CD4-positive, alpha-beta T cell treated with Interleukin-4 for 4 hours (primary cell): ENCODE measurements at regions not wholly inside any gene's neighbourhood (a gene's known extent, or its start where the extent isn't known, plus 50 kb on each side); places are given as distances from the start of the nearest gene placed in this dataset.

Experiments
- DNase-seq: peaks from one replicate; pipeline ENCODE4 v3.0.0-alpha.2; 2020

DNA sequence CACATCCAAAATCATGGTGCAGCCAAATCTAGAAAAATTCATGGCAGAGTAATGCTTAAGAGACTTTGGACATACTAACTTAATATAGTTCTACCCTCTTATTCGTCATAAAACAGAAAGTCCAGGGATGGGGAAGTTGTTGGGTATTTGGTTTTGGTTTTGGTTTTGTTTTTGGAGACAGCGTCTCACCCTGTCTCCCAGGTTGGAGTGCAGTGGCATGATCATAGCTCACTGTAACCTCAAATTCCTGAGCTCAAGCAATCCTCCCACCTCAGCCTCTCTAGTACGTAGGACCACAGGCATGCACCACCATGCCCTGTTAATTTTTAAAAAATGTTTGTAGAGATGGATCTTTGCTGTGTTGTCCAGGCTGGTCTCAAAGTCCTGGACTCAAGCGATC lies 271.8 kb upstream of the TENM3 start:
- DNase-seq: no peak

GRCh38 chr4:181971973-181972372 lies 271.2 kb upstream of the TENM3 start:
- DNase-seq: no peak

DNA sequence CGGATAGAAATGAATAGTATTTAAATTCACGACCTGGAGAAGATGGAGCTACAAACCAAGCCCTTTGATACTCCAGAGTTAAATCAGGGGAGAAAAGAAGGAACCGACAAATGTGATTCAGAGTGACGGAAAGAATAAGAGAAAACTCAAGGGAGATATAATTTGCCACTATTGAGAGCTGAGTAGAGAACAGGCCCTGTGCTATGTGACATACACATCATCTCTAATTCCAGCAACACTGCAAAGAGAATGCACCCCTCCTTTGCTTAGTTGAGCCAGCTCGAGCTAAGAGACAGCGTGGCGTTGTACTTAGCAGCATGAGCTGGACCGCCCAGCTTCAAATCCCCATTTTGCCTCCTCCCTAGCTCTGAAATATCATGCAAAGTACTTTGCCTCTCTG lies 266.4 kb upstream of the TENM3 start:
- no peak for DNase-seq

DNA sequence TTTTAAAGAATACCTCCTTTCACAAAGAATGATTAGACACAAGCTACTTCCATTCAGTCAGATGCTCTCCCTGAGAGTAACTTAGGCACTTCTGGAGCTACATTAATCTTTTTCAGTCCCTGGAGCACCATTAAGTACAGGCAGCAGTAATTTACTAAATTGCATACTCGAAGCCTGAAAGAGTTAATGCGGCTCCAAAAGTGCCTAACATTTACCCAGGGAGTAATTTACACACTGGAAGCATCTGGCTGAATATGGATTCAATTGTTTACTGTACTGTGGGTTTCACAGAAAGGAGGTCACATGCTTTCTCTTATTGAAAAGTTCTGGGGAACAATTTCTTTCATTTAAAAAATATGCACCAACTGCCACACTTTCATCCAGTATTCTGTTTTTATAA lies 260.8 kb upstream of the TENM3 start:
- DNase-seq: no peak

DNA sequence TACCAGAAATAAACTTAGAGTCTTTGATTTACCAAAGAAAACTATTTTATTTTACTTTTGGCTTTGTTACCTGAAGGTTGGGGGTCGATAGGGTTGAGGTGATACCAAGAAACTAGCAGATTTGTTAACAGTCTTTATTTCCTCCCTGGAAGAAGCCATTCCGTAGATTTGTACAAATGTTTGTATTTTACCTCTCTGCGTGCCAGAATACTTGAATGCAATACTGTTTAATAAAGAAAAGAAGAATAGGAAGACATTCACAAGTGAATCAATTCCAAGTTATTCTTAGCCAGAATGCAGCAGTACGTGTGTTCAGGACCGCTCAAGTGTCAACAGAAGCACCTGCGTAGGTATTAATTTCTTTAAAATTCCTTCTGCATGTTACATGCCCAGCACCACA lies 260.3 kb upstream of the TENM3 start:
- no peak for DNase-seq

DNA sequence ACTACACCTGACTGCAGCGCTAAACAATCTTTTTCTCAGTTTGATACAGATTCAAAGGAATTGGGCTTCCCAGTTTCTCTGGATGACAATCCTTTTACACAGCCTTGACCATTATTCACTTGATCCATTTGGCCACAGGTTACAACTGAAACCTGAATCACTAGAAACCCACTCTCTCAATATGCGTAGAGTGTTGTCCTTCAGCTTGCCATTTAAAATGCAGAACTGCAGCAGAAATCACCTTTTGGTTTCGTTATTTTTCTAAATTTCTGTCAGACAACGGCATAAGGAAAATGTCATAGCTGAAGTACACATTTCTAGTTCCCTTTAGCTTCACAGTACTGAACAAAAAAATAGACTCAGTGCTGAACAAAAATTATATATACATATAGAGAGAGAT lies 255.8 kb upstream of the TENM3 start:
- no peak for DNase-seq

DNA sequence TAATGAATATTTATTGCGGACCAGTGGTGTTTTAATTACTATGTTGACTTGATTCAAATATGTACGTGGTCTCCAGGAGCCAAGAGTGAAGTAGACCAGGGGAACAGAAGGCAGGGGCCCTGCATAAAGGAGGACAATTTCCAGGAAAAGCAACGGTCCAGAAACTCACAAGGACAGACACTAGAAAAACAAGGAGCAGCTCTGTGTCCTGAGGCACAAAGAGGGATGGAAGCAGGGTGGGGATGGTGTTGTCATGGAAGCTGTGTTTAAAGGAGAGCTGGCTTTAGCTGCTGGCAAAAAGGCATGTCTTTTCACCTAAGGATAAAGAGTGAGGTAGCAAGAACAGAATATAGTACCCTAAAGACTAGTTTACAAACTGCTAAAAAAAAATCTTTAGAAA lies 254.1 kb upstream of the TENM3 start:
- DNase-seq: no peak

GRCh38 chr4:181991369-181992108 lies 251.7 kb upstream of the TENM3 start:
- DNase-seq: no peak

GRCh38 chr4:181998398-181999295 lies 244.6 kb upstream of the TENM3 start:
- DNase-seq: no peak

DNA sequence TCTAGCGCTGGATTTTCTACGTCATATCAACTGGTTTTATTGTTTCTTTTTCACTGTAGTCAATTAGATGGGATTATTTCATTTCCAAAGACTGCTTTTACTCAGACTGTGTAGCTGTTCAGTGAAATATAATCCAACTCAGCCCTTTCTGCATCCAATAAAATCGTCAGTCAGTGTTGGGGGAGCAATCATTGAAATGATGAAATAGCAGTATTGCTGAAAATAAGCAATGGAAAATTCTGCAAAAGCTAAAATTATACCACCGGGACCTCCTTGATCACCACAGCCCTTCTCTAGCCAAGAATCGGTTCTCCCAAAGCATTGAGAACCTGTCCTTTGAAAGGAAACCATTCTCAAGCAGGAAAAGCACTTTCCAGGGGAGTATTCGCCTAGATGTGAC lies 243.1 kb upstream of the TENM3 start:
- DNase-seq: no peak

DNA sequence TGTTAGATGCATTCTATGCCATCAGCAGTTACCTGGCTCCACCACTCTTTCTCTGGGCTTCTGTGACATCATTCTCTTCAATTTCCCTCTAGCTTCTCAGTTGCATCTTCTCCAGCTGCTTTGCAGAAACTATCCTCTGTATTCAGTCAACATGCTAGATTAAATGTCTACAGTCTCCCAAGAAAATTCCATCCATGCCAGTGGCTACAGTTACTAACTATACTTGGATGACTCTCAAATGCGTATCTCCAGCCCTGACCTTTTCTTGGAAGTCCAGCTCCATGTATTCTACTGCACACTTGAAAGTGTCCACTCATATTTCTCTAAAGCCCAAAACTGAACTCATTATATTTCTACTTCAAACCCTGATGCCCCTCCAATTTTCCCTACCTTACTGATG lies 232.3 kb upstream of the TENM3 start:
- DNase-seq: no peak

DNA sequence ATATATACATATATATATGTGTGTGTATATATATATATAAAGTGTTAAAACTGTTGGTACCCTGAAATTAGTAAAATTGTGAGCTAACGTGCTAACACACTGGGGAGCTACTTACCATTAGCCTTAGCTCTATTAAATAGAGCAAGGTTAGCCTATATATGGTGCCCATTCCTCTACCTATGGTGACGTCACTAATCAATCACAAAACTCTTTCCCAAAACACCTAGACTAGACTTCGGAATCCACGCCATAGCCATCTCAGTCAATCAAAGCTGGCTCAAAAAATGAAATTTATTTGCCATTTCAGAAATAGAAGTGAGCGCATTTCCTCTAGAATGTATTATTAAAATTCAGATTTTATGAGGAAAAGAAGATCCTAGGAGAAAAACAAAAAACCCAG lies 229.0 kb upstream of the TENM3 start:
- DNase-seq: no peak

- no peak for DNase-seq
These were observed 228.2 kb upstream of the TENM3 start for GRCh38 chr4:182015014-182015413.

GRCh38 chr4:182015893-182016292 lies 227.3 kb upstream of the TENM3 start:
- no peak for DNase-seq

GRCh38 chr4:182017038-182017437 lies 226.2 kb upstream of the TENM3 start:
- no peak for DNase-seq

- no peak for DNase-seq
These were observed 224.5 kb upstream of the TENM3 start for GRCh38 chr4:182018691-182019090.

GRCh38 chr4:182019148-182019652 lies 224.0 kb upstream of the TENM3 start:
- no peak for DNase-seq

DNA sequence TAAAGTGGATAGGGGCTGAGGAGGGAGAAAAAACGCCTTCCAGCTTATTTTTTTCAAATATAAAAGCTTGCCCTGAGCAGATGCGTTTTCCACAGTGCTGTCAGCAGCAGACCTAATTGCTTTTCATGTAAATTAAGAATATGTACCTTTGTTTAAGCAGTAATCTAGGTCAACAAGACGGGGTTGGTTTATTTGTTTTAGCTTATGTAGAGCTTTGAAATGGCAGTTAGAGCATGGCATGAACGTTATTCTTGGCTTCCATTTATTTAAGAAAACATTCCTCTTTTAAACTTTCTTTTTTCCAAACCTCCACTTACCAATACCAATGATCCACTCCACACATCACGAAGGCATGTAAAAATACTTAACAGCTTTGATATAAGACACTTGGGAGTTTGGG lies 220.3 kb upstream of the TENM3 start:
- DNase-seq: no peak

DNA sequence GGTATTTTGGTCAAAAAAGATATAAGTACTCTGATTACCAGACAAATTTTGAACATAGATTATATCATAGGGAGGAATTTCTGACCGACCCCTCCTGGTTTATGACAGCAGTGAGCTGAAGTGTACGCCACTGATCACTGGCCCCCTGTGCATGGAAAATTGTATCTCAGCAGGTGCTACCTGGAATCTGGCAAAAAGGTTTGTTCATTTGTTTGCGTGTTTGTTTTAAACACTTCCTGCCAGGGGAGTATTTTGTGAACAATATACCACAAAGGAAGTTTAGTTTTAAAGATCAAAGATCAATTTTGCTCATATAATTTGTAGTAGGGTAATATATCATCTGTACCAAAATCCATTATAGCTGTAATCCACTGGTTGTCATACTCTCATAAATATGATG lies 219.7 kb upstream of the TENM3 start:
- DNase-seq: no peak

DNA sequence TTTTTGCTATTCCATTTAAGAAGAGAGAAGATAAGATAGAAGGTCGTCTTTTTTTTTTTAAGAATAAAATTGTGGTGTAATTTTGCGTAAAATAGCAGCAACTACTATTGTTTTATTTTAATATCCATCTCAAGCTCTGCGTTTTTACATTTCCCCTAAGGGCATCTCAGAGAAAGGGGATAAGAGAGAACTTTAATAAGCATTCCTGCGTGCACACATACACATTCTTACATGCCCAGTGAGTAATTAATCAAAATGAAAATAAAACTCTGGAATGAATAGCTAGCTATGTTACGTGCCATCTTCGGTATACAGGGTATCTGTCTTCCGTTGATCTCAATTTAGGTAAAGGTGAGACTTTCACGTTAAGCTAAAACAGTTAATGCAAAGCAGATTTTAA lies 200.3 kb upstream of the TENM3 start:
- DNase-seq: no peak

DNA sequence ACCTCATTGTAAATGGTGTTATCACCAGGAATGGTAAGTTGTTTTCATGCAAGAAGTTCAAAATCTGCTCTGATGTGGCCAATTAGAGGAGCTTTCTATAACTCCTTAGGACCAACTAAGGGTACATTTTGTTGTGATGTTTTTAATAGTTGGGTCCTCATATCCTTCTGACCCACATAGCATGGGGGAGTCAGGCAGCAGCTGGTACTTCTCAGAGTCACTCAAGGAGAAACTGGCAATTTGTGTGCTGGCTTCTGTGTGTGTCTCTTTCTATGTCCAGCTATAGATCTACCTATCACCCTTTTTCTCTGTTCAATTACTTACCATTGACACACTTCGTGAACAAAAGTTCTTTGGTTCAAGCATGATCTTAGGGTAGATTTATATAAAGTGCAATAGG lies 194.3 kb upstream of the TENM3 start:
- no peak for DNase-seq

DNA sequence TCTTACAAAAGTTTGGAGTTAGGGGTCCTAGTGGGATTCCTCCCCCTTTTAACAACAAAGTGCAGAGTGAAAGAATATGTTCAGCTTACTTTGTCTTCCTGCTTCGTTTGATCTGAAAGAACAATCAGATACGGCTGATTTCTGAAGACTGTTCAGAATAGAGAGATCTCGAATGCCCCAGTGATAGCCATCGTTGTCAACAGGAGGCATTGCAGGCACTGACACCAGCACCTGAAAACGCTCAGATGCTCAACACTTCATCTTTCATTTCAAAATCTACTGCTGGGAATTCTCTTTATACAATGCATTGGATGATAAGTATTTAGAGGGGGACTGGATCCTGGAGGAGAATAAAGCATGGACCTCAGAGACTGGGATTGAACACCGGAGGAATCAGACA lies 186.3 kb upstream of the TENM3 start:
- DNase-seq: no peak

DNA sequence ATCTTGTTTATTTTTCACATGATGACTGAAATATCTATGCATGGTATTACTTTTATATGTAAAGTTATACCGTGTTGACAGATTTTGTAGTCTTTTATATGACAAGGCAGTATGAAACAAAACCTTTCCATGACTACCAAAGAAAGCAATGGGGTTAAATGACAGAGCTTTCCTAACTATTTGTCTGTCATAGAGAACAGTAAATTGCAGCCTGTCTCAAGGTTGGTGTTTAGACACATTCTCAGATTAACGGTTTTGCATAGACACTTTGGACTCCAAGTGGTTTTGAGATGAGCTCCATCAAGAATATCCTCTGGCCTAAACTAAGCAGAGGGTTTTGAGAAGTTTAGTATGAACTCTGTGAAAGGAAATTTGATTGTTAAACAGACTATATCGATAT lies 180.7 kb upstream of the TENM3 start:
- no peak for DNase-seq

DNA sequence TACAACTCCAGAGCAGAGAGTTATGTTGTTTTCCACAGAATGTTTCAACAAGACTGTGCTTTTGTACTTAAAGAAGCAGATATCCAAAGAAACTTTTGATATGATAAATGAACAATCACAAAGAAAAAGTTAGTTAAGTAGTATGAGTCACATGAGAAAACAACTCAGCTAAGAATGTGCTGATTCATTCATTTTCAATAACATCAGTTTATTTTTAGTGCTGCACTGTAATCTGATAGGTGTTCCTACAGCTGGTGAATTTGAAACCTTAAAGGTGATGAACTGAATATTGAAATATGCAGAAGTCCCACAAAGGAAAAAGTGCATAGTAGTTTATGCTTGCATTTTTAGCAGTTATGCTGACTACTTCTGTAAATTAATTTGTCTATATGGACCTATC lies 180.3 kb upstream of the TENM3 start:
- no peak for DNase-seq
